GM12878 (cell line): ENCODE measurements at regions not wholly inside any gene's neighbourhood (a gene's known extent, or its start where the extent isn't known, plus 50 kb on each side); places are given as distances from the start of the nearest gene placed in this dataset.

Experiments used
- ATAC-seq: fragments of 200-7000 bp; cut with Tn5 transposase; 3 replicates; pipeline ENCODE4 v1.9.1; 2020; ENCODE audit warnings: mild to moderate bottlenecking, moderate library complexity
- BruUV-seq: library from RNA; stranded (reverse); fragments of 400-500 nt; replicated peaks from 2 replicates; lab custom pipeline; 2021; lab: Mats Ljungman, UMichigan
- CTCF ChIA-PET: fragments of 300-600 bp; sonication (Branson Sonifier 250); formaldehyde crosslinking; extraction: SDS; loops from one replicate; lab custom pipeline; 2021; ENCODE audit warnings: inconsistent platforms; lab: Yijun Ruan, JAX
- POLR2A ChIA-PET: fragments of 350-600 bp; formaldehyde crosslinking; extraction: SDS; loops from one replicate; lab custom pipeline; 2021; ENCODE audit warnings: inconsistent platforms; lab: Charles Lee
- RAD21 ChIA-PET: fragments of 300-600 bp; sonication (Branson Sonifier 250); formaldehyde crosslinking; loops from one replicate; lab custom pipeline; 2023; ENCODE audit warnings: antibody characterized with exemption; ENCODE audit not compliant: unreplicated experiment; lab: Charles Lee
- SMC1A ChIA-PET: fragments of 300-600 bp; sonication (Branson Sonifier 250); formaldehyde crosslinking; loops from one replicate; lab custom pipeline; 2023; ENCODE audit not compliant: unreplicated experiment, uncharacterized antibody; lab: Charles Lee
- DNase-seq: peaks from one replicate; pipeline ENCODE4 v3.0.0-alpha.2; 2011; ENCODE audit warnings: low read depth, low spot score
- FAIRE-seq: peaks from 3 replicates; lab custom pipeline; 2011; peaks lifted over from hg19 to GRCh38; lab: Jason Lieb, UNC
- H2AFZ ChIP-seq: 2 replicates; pipeline ENCODE4 v1.6.0; 2011; ENCODE audit warnings: low read depth, low read length, control low read depth; ENCODE audit not compliant: control insufficient read depth
- H3K27ac ChIP-seq: 2 replicates; pipeline ENCODE4 v1.5.1; 2011; ENCODE audit warnings: control low read depth; ENCODE audit not compliant: control insufficient read depth, insufficient read depth
- H3K27me3 ChIP-seq, 2 experiments: replicated peaks in 1 of 2; 2 replicates each; pipeline versions ENCODE4 v1.6.0 to v1.6.1; 2011; ENCODE audit warnings: low read length in 1 of 2; ENCODE audit not compliant: control insufficient read depth in 2 of 2, insufficient read depth in 2 of 2
- H3K36me3 ChIP-seq, 2 experiments: 2 replicates each; pipeline ENCODE4 v1.5.1; 2011; ENCODE audit warnings: low read length in 1 of 2; ENCODE audit not compliant: control insufficient read depth in 2 of 2, insufficient read depth in 2 of 2
- H3K4me1 ChIP-seq: 2 replicates; pipeline ENCODE4 v1.6.1; 2011; ENCODE audit warnings: mild to moderate bottlenecking, low read length, moderate library complexity, mixed read lengths; ENCODE audit not compliant: control insufficient read depth, insufficient read depth
- H3K4me2 ChIP-seq: 2 replicates; pipeline ENCODE4 v1.6.0; 2011; ENCODE audit warnings: control low read depth; ENCODE audit not compliant: control insufficient read depth, insufficient read depth
- H3K4me3 ChIP-seq: fragments of 200-600 bp; sonication (generic); 2 replicates; pipeline ENCODE4 v1.5.1; 2016
- H3K79me2 ChIP-seq: 2 replicates; pipeline ENCODE4 v1.6.0; 2011; ENCODE audit warnings: low read length; ENCODE audit not compliant: control insufficient read depth, insufficient read depth
- H3K9ac ChIP-seq: 2 replicates; pipeline ENCODE4 v1.8.0; 2011; ENCODE audit warnings: low read length, control low read depth, mixed read lengths; ENCODE audit not compliant: control insufficient read depth, insufficient read depth
- H3K9me3 ChIP-seq: replicated peaks from 3 replicates; pipeline ENCODE4 v1.5.1; 2011; ENCODE audit warnings: mild to moderate bottlenecking, low read length; ENCODE audit not compliant: control insufficient read depth, insufficient read depth
- H4K20me1 ChIP-seq: 2 replicates; pipeline ENCODE4 v1.6.0; 2011; ENCODE audit not compliant: control insufficient read depth, insufficient read depth
- PAX8 ChIP-seq: fragments of 450-650 bp; IDR thresholded peaks from 2 replicates; pipeline ENCODE4 v1.6.1; 2017; ENCODE audit warnings: mild to moderate bottlenecking, moderate library complexity
- POLR2AphosphoS5 ChIP-seq: IDR thresholded peaks from 2 replicates; pipeline ENCODE4 v1.6.1; 2011; ENCODE audit warnings: mild to moderate bottlenecking, low read length, inconsistent platforms
- ZBTB33 ChIP-seq: fragments of 450-650 bp; IDR thresholded peaks from 2 replicates; pipeline ENCODE4 v1.6.1; 2017; ENCODE audit warnings: mild to moderate bottlenecking
- ZSCAN29 ChIP-seq: fragments of 450-650 bp; IDR thresholded peaks from 2 replicates; pipeline ENCODE4 v1.6.1; 2017; ENCODE audit warnings: mild to moderate bottlenecking, moderate library complexity
- WGBS: methylation state at CpG from one replicate; pipeline ENCODE4 v1.1.6; 2016; ENCODE audit warnings: low lambda C conversion rate; ENCODE audit not compliant: insufficient replicate concordance, insufficient coverage; ENCODE audit errors: missing lambda C conversion rate; 5-methylcytosine and 5-hydroxymethylcytosine counted together
- in situ Hi-C: fragments of 300-500 bp; cut with MboI; formaldehyde crosslinking; loops from 9 replicates; pipeline ENCODE4 v1.14.3; 2018; ENCODE audit warnings: mixed read lengths
- intact Hi-C: fragments of 100-400 bp; cut with micrococcal nuclease; formaldehyde crosslinking; loops from one replicate; pipeline ENCODE4 v1.14.2; 2022; ENCODE audit not compliant: unreplicated experiment
- TF ChIP-seq, protein P1 (sequence below): fragments of 150-350 bp; IDR thresholded peaks from 2 replicates; pipeline ENCODE4 v1.6.1; 2016; ENCODE audit warnings: low read depth, low read length

GRCh38 chr10:6803427-6803783 lies 223.3 kb upstream of the PRKCQ start:
- ATAC-seq (no peak), FAIRE-seq (no peak), DNase-seq (no peak)
- no TSS peak for BruUV-seq
- Histone ChIP-seq H3K4me3 (no peak overlapping the region), H3K27ac (no peak overlapping the region), H4K20me1 (no peaks in the 10 kb centered on the region), H2AFZ (no peak overlapping the region), H3K27me3 (no peaks in the 10 kb centered on the region), H3K4me1 (no peaks in the 10 kb centered on the region), H3K9ac (no peak overlapping the region), H3K4me2 (no peak overlapping the region), H3K9me3 (no peaks in the 10 kb centered on the region), H3K36me3 (no peaks in the 10 kb centered on the region), H3K79me2 (no peaks in the 10 kb centered on the region)
- ChIA-PET RAD21 (no interaction called here), SMC1A (no interaction called here), CTCF (no interaction called here), POLR2A (no interaction called here)
- 29% methylated on average over 1 of the region's 1 CpG for WGBS
- TF ChIP-seq PAX8 (no peak), ZBTB33 (no peak), POLR2AphosphoS5 (no peak), ZSCAN29 (no peak)
- TF ChIP-seq, protein P1, sequence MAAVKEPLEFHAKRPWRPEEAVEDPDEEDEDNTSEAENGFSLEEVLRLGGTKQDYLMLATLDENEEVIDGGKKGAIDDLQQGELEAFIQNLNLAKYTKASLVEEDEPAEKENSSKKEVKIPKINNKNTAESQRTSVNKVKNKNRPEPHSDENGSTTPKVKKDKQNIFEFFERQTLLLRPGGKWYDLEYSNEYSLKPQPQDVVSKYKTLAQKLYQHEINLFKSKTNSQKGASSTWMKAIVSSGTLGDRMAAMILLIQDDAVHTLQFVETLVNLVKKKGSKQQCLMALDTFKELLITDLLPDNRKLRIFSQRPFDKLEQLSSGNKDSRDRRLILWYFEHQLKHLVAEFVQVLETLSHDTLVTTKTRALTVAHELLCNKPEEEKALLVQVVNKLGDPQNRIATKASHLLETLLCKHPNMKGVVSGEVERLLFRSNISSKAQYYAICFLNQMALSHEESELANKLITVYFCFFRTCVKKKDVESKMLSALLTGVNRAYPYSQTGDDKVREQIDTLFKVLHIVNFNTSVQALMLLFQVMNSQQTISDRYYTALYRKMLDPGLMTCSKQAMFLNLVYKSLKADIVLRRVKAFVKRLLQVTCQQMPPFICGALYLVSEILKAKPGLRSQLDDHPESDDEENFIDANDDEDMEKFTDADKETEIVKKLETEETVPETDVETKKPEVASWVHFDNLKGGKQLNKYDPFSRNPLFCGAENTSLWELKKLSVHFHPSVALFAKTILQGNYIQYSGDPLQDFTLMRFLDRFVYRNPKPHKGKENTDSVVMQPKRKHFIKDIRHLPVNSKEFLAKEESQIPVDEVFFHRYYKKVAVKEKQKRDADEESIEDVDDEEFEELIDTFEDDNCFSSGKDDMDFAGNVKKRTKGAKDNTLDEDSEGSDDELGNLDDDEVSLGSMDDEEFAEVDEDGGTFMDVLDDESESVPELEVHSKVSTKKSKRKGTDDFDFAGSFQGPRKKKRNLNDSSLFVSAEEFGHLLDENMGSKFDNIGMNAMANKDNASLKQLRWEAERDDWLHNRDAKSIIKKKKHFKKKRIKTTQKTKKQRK, result no peak
- in situ Hi-C loops, result no loop called here
- intact Hi-C loops, result no loop called here
